GM12891 (cell line): ENCODE measurements at regions not wholly inside any gene's neighbourhood (a gene's known extent, or its start where the extent isn't known, plus 50 kb on each side); places are given as distances from the start of the nearest gene placed in this dataset.

Experiments used
- POLR2A ChIP-seq: IDR thresholded peaks from 2 replicates; pipeline ENCODE4 v1.6.1; 2011; ENCODE audit warnings: low read depth, low read length, control low read depth
- POLR2AphosphoS5 ChIP-seq: IDR thresholded peaks from 2 replicates; pipeline ENCODE4 v1.6.1; 2011; ENCODE audit warnings: low read depth, low read length, control low read depth
- SPI1 ChIP-seq: IDR thresholded peaks from 2 replicates; pipeline ENCODE4 v1.6.1; 2011; ENCODE audit warnings: low read depth, low read length, control low read depth

GRCh38 chr7:19464751-19465150 lies 244.1 kb downstream of the POLR1F start:
- TF ChIP-seq POLR2A = no peak
- no peak for TF ChIP-seq SPI1
- no peak for TF ChIP-seq POLR2AphosphoS5
